Keratinocyte (primary cell): ENCODE measurements at regions not wholly inside any gene's neighbourhood (a gene's known extent, or its start where the extent isn't known, plus 50 kb on each side); places are given as distances from the start of the nearest gene placed in this dataset.

Source experiments
- DNase-seq: peaks from one replicate; pipeline ENCODE4 v3.0.0-alpha.2; 2011; ENCODE audit warnings: low read depth, missing footprints, low spot score
- FAIRE-seq: peaks from 2 replicates; lab custom pipeline; 2011; peaks lifted over from hg19 to GRCh38; lab: Jason Lieb, UNC
- H2AFZ ChIP-seq: 2 replicates; pipeline ENCODE4 v1.6.0; 2012; ENCODE audit warnings: low read length, control low read depth, inconsistent platforms; ENCODE audit not compliant: control insufficient read depth
- H3K27ac ChIP-seq: 2 replicates; pipeline ENCODE4 v1.5.1; 2011; ENCODE audit warnings: low read length; ENCODE audit not compliant: control insufficient read depth, insufficient read depth
- H3K27me3 ChIP-seq: 3 replicates; pipeline ENCODE4 v1.6.0; 2011; ENCODE audit warnings: low read length; ENCODE audit not compliant: control insufficient read depth, insufficient read depth; ENCODE audit errors: extremely low read depth
- H3K36me3 ChIP-seq, 2 experiments: 2 replicates in 1 of 2; 3 replicates in 1 of 2; pipeline ENCODE4 v1.5.1; 2011; ENCODE audit warnings: low read length in 2 of 2, mild to moderate bottlenecking in 1 of 2; ENCODE audit not compliant: control insufficient read depth in 2 of 2, insufficient read depth in 2 of 2; ENCODE audit errors: extremely low read depth in 1 of 2
- H3K4me1 ChIP-seq: 3 replicates; pipeline ENCODE4 v1.5.1; 2011; ENCODE audit warnings: low read length; ENCODE audit not compliant: control insufficient read depth, insufficient read depth; ENCODE audit errors: extremely low read depth
- H3K4me2 ChIP-seq: 3 replicates; pipeline ENCODE4 v1.6.0; 2011; ENCODE audit warnings: low read depth, low read length; ENCODE audit not compliant: control insufficient read depth, insufficient read depth; ENCODE audit errors: extremely low read depth
- H3K4me3 ChIP-seq, 3 experiments: fragments of 200-600 bp in 1 of 3; sonication (generic) in 1 of 3; 2 replicates in 2 of 3; 3 replicates in 1 of 3; pipeline ENCODE4 v1.5.1; 2011 to 2016; ENCODE audit warnings: low read length in 3 of 3, mild to moderate bottlenecking in 3 of 3, control low read depth in 2 of 3, inconsistent platforms in 1 of 3, low read depth in 1 of 3, mixed read lengths in 1 of 3, mixed run types in 1 of 3, moderate library complexity in 1 of 3; ENCODE audit not compliant: control insufficient read depth in 2 of 3, insufficient read depth in 2 of 3; ENCODE audit errors: extremely low read depth in 1 of 3
- H3K79me2 ChIP-seq: 2 replicates; pipeline ENCODE4 v1.6.0; 2012; ENCODE audit warnings: low read length; ENCODE audit not compliant: control insufficient read depth, insufficient read depth
- H3K9ac ChIP-seq: 3 replicates; pipeline ENCODE4 v1.6.0; 2011; ENCODE audit warnings: low read length; ENCODE audit not compliant: control insufficient read depth, insufficient read depth; ENCODE audit errors: extremely low read depth
- H3K9me1 ChIP-seq: 3 replicates; pipeline ENCODE4 v1.6.0; 2011; ENCODE audit warnings: low read length; ENCODE audit not compliant: control insufficient read depth, insufficient read depth; ENCODE audit errors: extremely low read depth
- H3K9me3 ChIP-seq: 2 replicates; pipeline ENCODE4 v1.5.1; 2012; ENCODE audit warnings: low read depth, low read length; ENCODE audit not compliant: control insufficient read depth
- H4K20me1 ChIP-seq: 3 replicates; pipeline ENCODE4 v1.6.0; 2011; ENCODE audit warnings: low read length; ENCODE audit not compliant: control insufficient read depth, insufficient read depth; ENCODE audit errors: extremely low read depth
- CTCF ChIP-seq, 3 experiments: IDR thresholded peaks in 1 of 3; conservative IDR thresholded peaks in 1 of 3; optimal IDR thresholded peaks in 1 of 3; 2 replicates in 2 of 3; 3 replicates in 1 of 3; pipeline versions ENCODE3 to v1.5.1; 2011; ENCODE audit warnings: low read length in 3 of 3, mild to moderate bottlenecking in 3 of 3, moderate library complexity in 2 of 3, control low read depth in 1 of 3, inconsistent platforms in 1 of 3; ENCODE audit not compliant: insufficient read depth in 2 of 3; ENCODE audit errors: extremely low read depth in 1 of 3
- EZH2 ChIP-seq: IDR thresholded peaks from one replicate; pipeline ENCODE4 v1.6.1; 2012; ENCODE audit warnings: inconsistent platforms, mild to moderate bottlenecking, low read length, moderate library complexity
- dilution Hi-C: fragments of 300-500 bp; cut with MboI; formaldehyde crosslinking; loops from one replicate; pipeline ENCODE4 v1.7.0; 2020; ENCODE audit warnings: low sequenced_read_pairs; ENCODE audit not compliant: extremely low pct_ligation_motif_present

DNA sequence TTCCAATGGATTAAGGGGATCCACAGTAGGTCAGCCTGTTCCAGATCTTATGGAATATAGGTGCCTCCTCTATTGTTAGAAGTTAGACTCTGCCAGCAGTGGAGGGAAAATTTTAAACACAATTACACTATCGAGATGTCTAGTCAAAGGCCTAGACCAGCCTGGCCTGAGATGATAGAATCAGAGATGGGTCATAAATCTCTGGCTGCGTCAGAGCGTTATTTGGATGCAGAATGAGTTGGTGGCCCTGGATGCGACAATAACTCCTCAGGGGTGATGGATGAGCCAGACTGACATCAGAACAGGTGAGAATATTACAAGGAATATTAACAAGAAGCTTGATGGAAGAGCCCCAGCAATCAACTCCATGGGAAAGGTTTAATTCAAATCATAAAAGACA is 149.3 kb upstream of the TCF4 start:
- dilution Hi-C loops, result no loop called here
- FAIRE-seq, result no peak
- DNase-seq, result no peak
- no peaks in the 10 kb centered on the region for H3K4me1 ChIP-seq
- H2AFZ ChIP-seq, result no peak overlapping the region
- H3K36me3 ChIP-seq, result no peaks in the 10 kb centered on the region
- H3K9me3 ChIP-seq, result no peaks in the 10 kb centered on the region
- H4K20me1 ChIP-seq, result no peaks in the 10 kb centered on the region
- H3K4me3 ChIP-seq, result no peak overlapping the region
- H3K27me3 ChIP-seq, result no peaks in the 10 kb centered on the region
- no peaks in the 10 kb centered on the region for H3K79me2 ChIP-seq
- no peak overlapping the region for H3K27ac ChIP-seq
- H3K9ac ChIP-seq, result no peak overlapping the region
- H3K4me2 ChIP-seq, result no peak overlapping the region
- TF ChIP-seq EZH2 (no peak), CTCF (optimal IDR thresholded peaks at IDR 0.05 in 1 of 3, IDR thresholded peaks at IDR 0.05 in 1 of 3, conservative IDR thresholded peaks at IDR 0.05 in 1 of 3; ENCODE audit: extremely low read depth in 1 of 3, insufficient read depth in 2 of 3, low read length in 3 of 3) (no peak)
- no peaks in the 10 kb centered on the region for H3K9me1 ChIP-seq

DNA sequence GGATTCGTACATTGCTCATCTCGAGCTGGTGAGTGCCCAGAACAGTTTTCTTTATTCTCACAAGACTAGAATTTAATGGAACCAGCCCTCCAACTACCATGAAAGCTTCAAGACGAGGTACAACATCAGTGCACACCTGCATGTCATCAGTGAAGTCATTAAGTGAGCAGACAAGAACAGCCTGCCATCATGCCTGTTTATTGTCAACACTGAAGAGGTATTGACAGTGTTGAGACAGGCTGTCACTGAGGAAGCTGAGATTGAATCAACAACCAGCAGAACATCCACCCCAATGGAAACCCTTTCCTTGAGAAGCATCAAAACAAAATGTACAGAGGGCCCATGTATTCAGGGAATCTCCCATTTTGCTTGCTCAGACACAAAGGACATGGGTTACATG is 148.0 kb upstream of the TCF4 start:
- Histone ChIP-seq H3K4me1 (no peaks in the 10 kb centered on the region), H3K27ac (no peak overlapping the region), H3K9me3 (no peaks in the 10 kb centered on the region), H3K4me3 (no peak overlapping the region), H3K9ac (no peak overlapping the region), H3K4me2 (no peak overlapping the region), H3K27me3 (no peaks in the 10 kb centered on the region), H2AFZ (no peak overlapping the region), H3K36me3 (no peaks in the 10 kb centered on the region), H3K9me1 (no peaks in the 10 kb centered on the region), H4K20me1 (no peaks in the 10 kb centered on the region), H3K79me2 (no peaks in the 10 kb centered on the region)
- TF ChIP-seq CTCF (optimal IDR thresholded peaks at IDR 0.05 in 1 of 3, IDR thresholded peaks at IDR 0.05 in 1 of 3, conservative IDR thresholded peaks at IDR 0.05 in 1 of 3; ENCODE audit: extremely low read depth in 1 of 3, insufficient read depth in 2 of 3, low read length in 3 of 3) (no peak), EZH2 (no peak)
- dilution Hi-C loops, result no loop called here
- DNase-seq (no peak), FAIRE-seq (no peak)
